ENCODE measurements at regions not wholly inside any gene's neighbourhood (a gene's known extent, or its start where the extent isn't known, plus 50 kb on each side); places are given as distances from the start of the nearest gene placed in this dataset.
A peak's percentile ranks its signal among the peaks of the same experiment; 100 is the strongest.

- no peaks in the 10 kb centered on the region for H3K79me2 ChIP-seq (ENCODE audit: insufficient read depth, low read length)
- H2AFZ ChIP-seq (ENCODE audit: low read length): no peak overlapping the region
- no peaks in the 10 kb centered on the region for H3K27me3 ChIP-seq (ENCODE audit: insufficient read depth, low read length)
- H3K36me3 ChIP-seq (ENCODE audit: insufficient read depth, low read length): no peaks in the 10 kb centered on the region
- no peak overlapping the region for H3K4me2 ChIP-seq (ENCODE audit: insufficient read depth, low read length)
- H4K20me1 ChIP-seq (ENCODE audit: insufficient read depth, low read length): no peaks in the 10 kb centered on the region
- H3K4me3 ChIP-seq (ENCODE audit: insufficient read depth, low read length): no peak overlapping the region
- no peak for DNase-seq (ENCODE audit: insufficient read length, low spot score, missing footprints)
- no peaks in the 10 kb centered on the region for H3K9me3 ChIP-seq (ENCODE audit: low read depth, low read length)
- H3K27ac ChIP-seq (ENCODE audit: low read depth, low read length): no peak overlapping the region
- TF ChIP-seq CTCF (IDR thresholded peaks at IDR 0.05; ENCODE audit: extremely low read depth, low read depth, low read length): no peak
- no peaks in the 10 kb centered on the region for H3K4me1 ChIP-seq (ENCODE audit: insufficient read depth, low read length)
Observed at GRCh38 chr7:145053781-145054180, 217.9 kb upstream of the TPK1 start.

- TF ChIP-seq CTCF (IDR thresholded peaks at IDR 0.05; ENCODE audit: extremely low read depth, low read depth, low read length): no peak
- DNase-seq (ENCODE audit: insufficient read length, low spot score, missing footprints): no peak
- no peaks in the 10 kb centered on the region for H3K4me1 ChIP-seq (ENCODE audit: insufficient read depth, low read length)
- H3K4me3 ChIP-seq (ENCODE audit: insufficient read depth, low read length): no peak overlapping the region
- no peaks in the 10 kb centered on the region for H3K9me3 ChIP-seq (ENCODE audit: low read depth, low read length)
- no peaks in the 10 kb centered on the region for H3K79me2 ChIP-seq (ENCODE audit: insufficient read depth, low read length)
- H3K27ac ChIP-seq (ENCODE audit: low read depth, low read length): no peak overlapping the region
- no peaks in the 10 kb centered on the region for H4K20me1 ChIP-seq (ENCODE audit: insufficient read depth, low read length)
- no peak overlapping the region for H3K4me2 ChIP-seq (ENCODE audit: insufficient read depth, low read length)
- H3K36me3 ChIP-seq (ENCODE audit: insufficient read depth, low read length): no peaks in the 10 kb centered on the region
- H2AFZ ChIP-seq (ENCODE audit: low read length): no peak overlapping the region
- no peaks in the 10 kb centered on the region for H3K27me3 ChIP-seq (ENCODE audit: insufficient read depth, low read length)
Observed at GRCh38 chr7:145050415-145050814, 214.6 kb upstream of the TPK1 start.

GRCh38 chr7:145036604-145037405, 201.0 kb upstream of the TPK1 start:
- DNase-seq (ENCODE audit: insufficient read length, low spot score, missing footprints): no peak
- Histone ChIP-seq H3K27me3 (ENCODE audit: insufficient read depth, low read length) (no peaks in the 10 kb centered on the region), H3K36me3 (ENCODE audit: insufficient read depth, low read length) (no peaks in the 10 kb centered on the region), H3K9me3 (ENCODE audit: low read depth, low read length) (no peaks in the 10 kb centered on the region), H3K79me2 (ENCODE audit: insufficient read depth, low read length) (no peaks in the 10 kb centered on the region), H2AFZ (ENCODE audit: low read length) (no peak overlapping the region), H4K20me1 (ENCODE audit: insufficient read depth, low read length) (no peaks in the 10 kb centered on the region), H3K4me3 (ENCODE audit: insufficient read depth, low read length) (no peak overlapping the region), H3K4me2 (ENCODE audit: insufficient read depth, low read length) (no peak overlapping the region), H3K27ac (ENCODE audit: low read depth, low read length) (no peak overlapping the region), H3K4me1 (ENCODE audit: insufficient read depth, low read length) (no peaks in the 10 kb centered on the region)
- TF ChIP-seq CTCF (IDR thresholded peaks at IDR 0.05; ENCODE audit: extremely low read depth, low read depth, low read length): peak; percentile 62

GRCh38 chr7:145031162-145031561, 195.3 kb upstream of the TPK1 start:
- Histone ChIP-seq H3K36me3 (ENCODE audit: insufficient read depth, low read length) (no peaks in the 10 kb centered on the region), H2AFZ (ENCODE audit: low read length) (no peak overlapping the region), H3K4me3 (ENCODE audit: insufficient read depth, low read length) (no peak overlapping the region), H3K9me3 (ENCODE audit: low read depth, low read length) (no peaks in the 10 kb centered on the region), H3K79me2 (ENCODE audit: insufficient read depth, low read length) (no peaks in the 10 kb centered on the region), H3K4me1 (ENCODE audit: insufficient read depth, low read length) (no peaks in the 10 kb centered on the region), H4K20me1 (ENCODE audit: insufficient read depth, low read length) (no peaks in the 10 kb centered on the region), H3K27ac (ENCODE audit: low read depth, low read length) (no peak overlapping the region), H3K4me2 (ENCODE audit: insufficient read depth, low read length) (no peak overlapping the region), H3K27me3 (ENCODE audit: insufficient read depth, low read length) (no peaks in the 10 kb centered on the region)
- no peak for DNase-seq (ENCODE audit: insufficient read length, low spot score, missing footprints)
- TF ChIP-seq CTCF (IDR thresholded peaks at IDR 0.05; ENCODE audit: extremely low read depth, low read depth, low read length): no peak

All from osteoblast (primary cell).